OCI-LY1 (cell line): ENCODE measurements at regions not wholly inside any gene's neighbourhood (a gene's known extent, or its start where the extent isn't known, plus 50 kb on each side); places are given as distances from the start of the nearest gene placed in this dataset.

Source experiments
- H2AFZ ChIP-seq: fragments of 200-600 bp; sonication (generic), shearing (Covaris generic); 2 replicates; pipeline ENCODE4 v1.6.0; 2014; ENCODE audit warnings: antibody characterized with exemption, mild to moderate bottlenecking, low read length
- H3F3A ChIP-seq: fragments of 200-600 bp; sonication (generic), shearing (Covaris generic); 2 replicates; pipeline ENCODE4 v1.6.0; 2014; ENCODE audit warnings: mild to moderate bottlenecking, antibody characterized with exemption, low read length, moderate library complexity; ENCODE audit not compliant: insufficient read depth
- H3K27ac ChIP-seq: fragments of 200-600 bp; sonication (generic); 2 replicates; pipeline ENCODE4 v1.5.1; 2014; ENCODE audit warnings: low read length, mixed run types, mild to moderate bottlenecking, low read depth; ENCODE audit not compliant: poor library complexity, severe bottlenecking
- H3K27me3 ChIP-seq: fragments of 200-600 bp; sonication (generic); 2 replicates; pipeline ENCODE4 v1.6.0; 2014; ENCODE audit warnings: antibody characterized with exemption, mild to moderate bottlenecking, low read length, moderate library complexity; ENCODE audit not compliant: insufficient read depth
- H3K36me3 ChIP-seq: fragments of 200-600 bp; sonication (generic); 2 replicates; pipeline ENCODE4 v1.6.1; 2014; ENCODE audit warnings: mild to moderate bottlenecking, antibody characterized with exemption, low read length, moderate library complexity, mixed read lengths; ENCODE audit not compliant: insufficient read depth
- H3K4me1 ChIP-seq: fragments of 200-600 bp; sonication (generic); 2 replicates; pipeline ENCODE4 v1.5.1; 2014; ENCODE audit warnings: mild to moderate bottlenecking, low read length, moderate library complexity; ENCODE audit not compliant: insufficient read depth, severe bottlenecking
- H3K4me2 ChIP-seq: fragments of 200-600 bp; sonication (generic), shearing (Covaris generic); 2 replicates; pipeline ENCODE4 v1.6.1; 2014; ENCODE audit warnings: low read length
- H3K4me3 ChIP-seq: fragments of 200-600 bp; sonication (generic); 2 replicates; pipeline ENCODE4 v1.5.1; 2014; ENCODE audit warnings: low read length, low read depth, mild to moderate bottlenecking, mixed read lengths; ENCODE audit not compliant: poor library complexity, severe bottlenecking
- H3K79me2 ChIP-seq: fragments of 200-600 bp; shearing (Covaris generic); 2 replicates; pipeline ENCODE4 v1.6.1; 2016; ENCODE audit warnings: mixed run types, low read length, mixed read lengths; ENCODE audit not compliant: insufficient read depth
- H3K9ac ChIP-seq: fragments of 200-600 bp; sonication (generic), shearing (Covaris generic); 2 replicates; pipeline ENCODE4 v1.6.1; 2014; ENCODE audit warnings: mild to moderate bottlenecking, low read length, mixed read lengths
- H3K9me2 ChIP-seq: fragments of 200-600 bp; sonication (generic), shearing (Covaris generic); 2 replicates; pipeline ENCODE4 v1.6.1; 2014; ENCODE audit warnings: low read depth, mild to moderate bottlenecking, low read length, mixed read lengths
- H3K9me3 ChIP-seq: fragments of 200-600 bp; shearing (Covaris generic); 2 replicates; pipeline ENCODE4 v1.6.1; 2014; ENCODE audit warnings: low read length, mixed read lengths
- H4K20me1 ChIP-seq: fragments of 200-600 bp; sonication (generic), shearing (Covaris generic); 2 replicates; pipeline ENCODE4 v1.6.0; 2016; ENCODE audit warnings: mild to moderate bottlenecking, low read length; ENCODE audit not compliant: insufficient read depth
- EZH2 ChIP-seq: fragments of 200-600 bp; sonication (generic), shearing (Covaris generic); IDR thresholded peaks from 2 replicates; pipeline ENCODE4 v1.8.0; 2017; ENCODE audit warnings: borderline replicate concordance, mixed run types, mild to moderate bottlenecking, antibody characterized with exemption, low read length, moderate library complexity, mixed read lengths
- TF ChIP-seq, protein P1 (sequence below): fragments of 200-600 bp; sonication (generic), shearing (Covaris generic); IDR thresholded peaks from 2 replicates; pipeline ENCODE4 v1.5.1; 2017; ENCODE audit warnings: mild to moderate bottlenecking, antibody characterized with exemption, low read length, moderate library complexity, mixed read lengths

DNA sequence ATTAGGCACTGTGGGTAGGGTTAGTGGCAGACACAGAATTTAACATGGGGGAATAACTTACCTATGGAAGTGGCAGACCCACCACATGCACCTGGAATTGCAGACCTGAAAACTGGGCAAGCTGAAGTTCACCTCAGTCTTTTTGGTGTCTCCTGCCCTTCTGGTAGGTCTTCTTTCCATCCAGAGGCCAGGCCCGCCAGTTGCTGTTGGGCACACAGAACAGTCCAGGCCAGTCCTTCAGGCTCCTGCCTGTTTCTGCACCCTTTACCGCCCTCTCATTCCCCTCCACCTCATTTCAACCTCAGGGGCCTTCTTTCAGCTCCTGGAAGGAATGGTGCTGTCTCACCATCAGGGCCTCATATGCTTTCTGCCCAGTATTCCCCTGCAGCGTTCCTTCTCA lies 358.9 kb upstream of the ETAA1 start:
- H3K4me1 ChIP-seq: no peaks in the 10 kb centered on the region
- no peaks in the 10 kb centered on the region for H3F3A ChIP-seq
- H3K9me3 ChIP-seq: no peaks in the 10 kb centered on the region
- no peaks in the 10 kb centered on the region for H3K27me3 ChIP-seq
- no peaks in the 10 kb centered on the region for H3K79me2 ChIP-seq
- no peaks in the 10 kb centered on the region for H4K20me1 ChIP-seq
- H3K4me3 ChIP-seq: no peak overlapping the region
- H3K27ac ChIP-seq: no peak overlapping the region
- H3K9ac ChIP-seq: no peak overlapping the region
- TF ChIP-seq, protein P1, sequence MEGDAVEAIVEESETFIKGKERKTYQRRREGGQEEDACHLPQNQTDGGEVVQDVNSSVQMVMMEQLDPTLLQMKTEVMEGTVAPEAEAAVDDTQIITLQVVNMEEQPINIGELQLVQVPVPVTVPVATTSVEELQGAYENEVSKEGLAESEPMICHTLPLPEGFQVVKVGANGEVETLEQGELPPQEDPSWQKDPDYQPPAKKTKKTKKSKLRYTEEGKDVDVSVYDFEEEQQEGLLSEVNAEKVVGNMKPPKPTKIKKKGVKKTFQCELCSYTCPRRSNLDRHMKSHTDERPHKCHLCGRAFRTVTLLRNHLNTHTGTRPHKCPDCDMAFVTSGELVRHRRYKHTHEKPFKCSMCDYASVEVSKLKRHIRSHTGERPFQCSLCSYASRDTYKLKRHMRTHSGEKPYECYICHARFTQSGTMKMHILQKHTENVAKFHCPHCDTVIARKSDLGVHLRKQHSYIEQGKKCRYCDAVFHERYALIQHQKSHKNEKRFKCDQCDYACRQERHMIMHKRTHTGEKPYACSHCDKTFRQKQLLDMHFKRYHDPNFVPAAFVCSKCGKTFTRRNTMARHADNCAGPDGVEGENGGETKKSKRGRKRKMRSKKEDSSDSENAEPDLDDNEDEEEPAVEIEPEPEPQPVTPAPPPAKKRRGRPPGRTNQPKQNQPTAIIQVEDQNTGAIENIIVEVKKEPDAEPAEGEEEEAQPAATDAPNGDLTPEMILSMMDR: no peak
- TF ChIP-seq EZH2: no peak
- H2AFZ ChIP-seq: no peak overlapping the region
- H3K36me3 ChIP-seq: no peaks in the 10 kb centered on the region
- H3K4me2 ChIP-seq: no peak overlapping the region
- H3K9me2 ChIP-seq: no peaks in the 10 kb centered on the region

DNA sequence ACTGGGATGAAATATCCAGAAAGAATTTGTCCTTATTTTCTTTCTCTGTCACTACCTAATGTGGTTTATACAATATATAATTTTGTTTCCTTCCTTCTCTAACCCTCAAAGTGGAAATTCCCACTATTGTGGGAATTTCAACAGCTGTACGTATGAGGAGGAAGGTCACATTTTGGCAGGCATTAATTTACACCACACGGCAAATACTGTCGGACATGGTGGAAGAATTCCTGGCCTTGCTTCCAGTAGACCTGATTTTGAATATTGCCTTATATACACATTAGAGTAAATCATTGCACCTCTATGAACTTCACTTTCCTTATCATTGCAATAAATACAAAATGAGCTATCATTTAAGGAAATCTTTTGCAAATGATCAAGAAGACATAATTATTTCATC lies 358.1 kb upstream of the ETAA1 start:
- Histone ChIP-seq H3K4me3 (no peak overlapping the region), H3K79me2 (no peaks in the 10 kb centered on the region), H2AFZ (no peak overlapping the region), H3K27ac (no peak overlapping the region), H4K20me1 (no peaks in the 10 kb centered on the region), H3K4me2 (no peak overlapping the region), H3K9me2 (no peaks in the 10 kb centered on the region), H3K36me3 (no peaks in the 10 kb centered on the region), H3K9ac (no peak overlapping the region), H3K27me3 (no peaks in the 10 kb centered on the region), H3K9me3 (no peaks in the 10 kb centered on the region), H3K4me1 (no peaks in the 10 kb centered on the region), H3F3A (no peaks in the 10 kb centered on the region)
- TF ChIP-seq, protein P1: no peak
- no peak for TF ChIP-seq EZH2

DNA sequence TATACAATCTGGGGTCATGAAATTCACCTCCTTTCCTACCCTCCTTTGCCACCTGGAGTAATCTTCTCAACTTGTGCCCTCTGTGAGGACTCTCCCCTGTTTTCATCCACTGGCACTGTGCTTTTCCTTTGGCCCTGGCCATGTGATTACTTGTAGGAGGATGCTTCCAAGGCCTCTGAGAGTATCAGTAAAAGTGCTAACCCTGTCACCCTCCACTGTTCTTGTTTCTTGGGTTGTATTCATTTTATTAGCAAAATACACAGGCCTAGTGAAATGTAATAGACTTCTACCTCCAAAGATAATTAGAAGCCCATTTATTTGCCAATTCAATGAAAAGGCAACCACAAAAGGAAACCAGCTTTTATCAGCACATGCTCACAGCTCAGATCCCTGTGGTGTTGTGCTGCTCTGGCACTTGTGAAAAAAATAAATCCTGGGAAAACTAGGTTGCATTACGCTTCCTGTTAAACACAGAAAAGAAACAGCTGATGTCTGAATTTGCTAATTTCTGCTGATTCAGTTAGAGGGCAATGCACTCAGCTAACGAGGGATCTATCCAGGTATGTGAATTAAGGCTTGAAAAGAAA lies 357.5 kb upstream of the ETAA1 start:
- TF ChIP-seq, protein P1: no peak
- TF ChIP-seq EZH2: no peak
- no peak overlapping the region for H3K27ac ChIP-seq

More for the DNA sequence above, 357.5 kb upstream of the ETAA1 start:
- no peaks in the 10 kb centered on the region for H3K36me3 ChIP-seq
- H3K4me2 ChIP-seq: no peak overlapping the region
- H3K9me2 ChIP-seq: no peaks in the 10 kb centered on the region
- H3F3A ChIP-seq: no peaks in the 10 kb centered on the region
- no peak overlapping the region for H2AFZ ChIP-seq
- H3K4me1 ChIP-seq: no peaks in the 10 kb centered on the region
- no peaks in the 10 kb centered on the region for H3K9me3 ChIP-seq
- H4K20me1 ChIP-seq: no peaks in the 10 kb centered on the region
- no peaks in the 10 kb centered on the region for H3K79me2 ChIP-seq
- no peaks in the 10 kb centered on the region for H3K27me3 ChIP-seq
- H3K4me3 ChIP-seq: no peak overlapping the region
- H3K9ac ChIP-seq: no peak overlapping the region
